Psoas muscle (tissue), 7 donors: ENCODE measurements at regions not wholly inside any gene's neighbourhood (a gene's known extent, or its start where the extent isn't known, plus 50 kb on each side); places are given as distances from the start of the nearest gene placed in this dataset.
"Not testable (repeated sequence)": the region's sequence is repeated elsewhere in the genome, so short reads cannot be mapped to it uniquely, and the experiment has no call there.

Experiments
- ATAC-seq, 4 donors: fragments of 200-7000 bp; cut with Tn5 transposase; one replicate each; pipeline ENCODE4 v1.9.1; 2020; ENCODE audit warnings: moderate library complexity in 3 of 4, mild to moderate bottlenecking in 2 of 4
- DNase-seq, 2 donors: peaks; one replicate each; pipeline ENCODE4 v3.0.0-alpha.2; 2020
- H3K27ac ChIP-seq: fragments of 200-600 bp; one replicate; pipeline ENCODE4 v1.8.0; 2022
- H3K27me3 ChIP-seq, 3 donors: fragments of 200-600 bp in 1 of 3; one replicate each; pipeline versions ENCODE4 v1.6.1 to v1.8.0; 2013 to 2022; ENCODE audit warnings: low read length in 2 of 3, mild to moderate bottlenecking in 2 of 3, moderate library complexity in 1 of 3; ENCODE audit not compliant: insufficient read depth in 3 of 3
- H3K36me3 ChIP-seq, 2 donors: fragments of 200-600 bp in 1 of 2; one replicate each; pipeline versions ENCODE4 v1.6.1 to v1.8.0; 2013 to 2022; ENCODE audit warnings: low read depth in 1 of 2, mild to moderate bottlenecking in 1 of 2, moderate library complexity in 1 of 2; ENCODE audit not compliant: insufficient read depth in 1 of 2
- H3K4me1 ChIP-seq: fragments of 200-600 bp; one replicate; pipeline ENCODE4 v1.8.0; 2022
- H3K4me3 ChIP-seq: fragments of 200-600 bp; one replicate; pipeline ENCODE4 v1.8.0; 2022; ENCODE audit warnings: mild to moderate bottlenecking
- H3K9me3 ChIP-seq: fragments of 200-600 bp; one replicate; pipeline ENCODE4 v1.8.0; 2022
- CTCF ChIP-seq: fragments of 200-600 bp; IDR thresholded peaks from one replicate; pipeline ENCODE4 v1.8.0; 2022; ENCODE audit warnings: antibody characterized with exemption
- WGBS, 3 donors: extraction: QIAGEN DNeasy Blood & Tissue Kit; methylation state at CpG; one replicate each; pipeline versions ENCODE4 v1.1.6 to v1.1.7; 2013; 5-methylcytosine and 5-hydroxymethylcytosine counted together
- intact Hi-C, 2 donors: fragments of 100-400 bp; cut with DNase I; formaldehyde crosslinking; loops; one replicate each; pipeline versions ENCODE4 v1.11.0 to v1.14.2; 2022
- donor health status: healthy with polysubstance abuse.
- donor health status: DM: no; HTN: no; CAD: no; lungs with moderate emphysema.
- donor health status: Bipolar disorder and iron deficiency.
- donor health status: healthy.
- donor health status: DM: yes; HTN: yes; CAD: no.
- donor health status: DM: no; HTN: no; CAD: no.
- donor health status: DM: yes; HTN: yes; CAD: no.

DNA sequence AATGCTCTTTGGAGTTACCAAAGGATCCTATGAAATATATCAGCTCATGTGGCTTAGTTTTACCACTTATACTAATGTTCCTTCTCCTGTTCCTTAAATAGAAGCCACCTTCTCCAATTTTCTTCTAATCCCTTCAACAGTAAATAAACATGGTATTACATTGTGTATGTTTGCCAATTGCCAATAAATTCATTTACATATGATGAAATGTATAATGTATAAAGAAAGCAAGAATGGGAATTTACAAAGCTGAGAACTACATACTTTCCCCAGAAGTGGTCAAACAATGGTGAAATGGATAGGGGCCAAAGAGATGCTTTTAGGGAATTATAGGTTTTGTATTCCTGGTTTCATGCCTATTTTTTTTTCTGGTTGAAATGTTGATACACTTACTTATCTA is 894.2 kb upstream of the CRIM1 start:
- no peaks in the 10 kb centered on the region for H3K27me3 ChIP-seq
- H3K36me3 ChIP-seq = no peaks in the 10 kb centered on the region
- no peaks in the 10 kb centered on the region for H3K9me3 ChIP-seq
- no peaks in the 10 kb centered on the region for H3K4me1 ChIP-seq
- no peak for TF ChIP-seq CTCF
- intact Hi-C loops = no loop called here
- no peak for ATAC-seq
- H3K27ac ChIP-seq = no peak overlapping the region
- no peak overlapping the region for H3K4me3 ChIP-seq
- no peak for DNase-seq

- no peaks in the 10 kb centered on the region for H3K9me3 ChIP-seq
- TF ChIP-seq CTCF = no peak
- H3K27me3 ChIP-seq = no peaks in the 10 kb centered on the region
- H3K27ac ChIP-seq = no peak overlapping the region
- H3K4me3 ChIP-seq = no peak overlapping the region
- ATAC-seq (no peak), DNase-seq (no peak)
- H3K36me3 ChIP-seq = no peaks in the 10 kb centered on the region
- intact Hi-C loops = no loop called here
- WGBS, 3 donors = 73 to 90% (median 85%) methylated on average over 3 of the region's 3 CpGs
- no peaks in the 10 kb centered on the region for H3K4me1 ChIP-seq
Observed at GRCh38 chr2:35454966-35455638, 900.5 kb upstream of the CRIM1 start.

DNA sequence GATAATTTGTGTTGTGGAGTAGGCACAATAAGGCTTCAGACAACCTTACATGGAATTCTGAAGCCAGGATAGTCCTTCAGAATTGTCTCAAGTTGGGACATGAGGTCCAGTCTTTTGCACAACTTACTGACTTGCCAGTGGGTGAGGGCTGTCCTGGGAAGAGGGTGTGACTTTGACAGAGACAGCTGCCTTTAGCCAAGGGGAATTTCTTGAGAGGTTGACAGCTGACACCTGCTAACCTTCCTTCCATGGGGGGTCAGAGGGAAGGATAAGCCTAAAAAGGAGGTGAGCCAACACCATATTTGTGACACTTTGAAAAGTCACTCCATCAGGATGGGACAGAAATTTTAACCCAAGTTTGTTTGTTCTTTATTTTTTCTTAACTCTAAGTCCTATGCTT is 907.8 kb upstream of the CRIM1 start:
- no peaks in the 10 kb centered on the region for H3K27me3 ChIP-seq
- DNase-seq (no peak), ATAC-seq (no peak)
- H3K36me3 ChIP-seq = no peaks in the 10 kb centered on the region
- H3K4me1 ChIP-seq = no peaks in the 10 kb centered on the region
- no peaks in the 10 kb centered on the region for H3K9me3 ChIP-seq
- intact Hi-C loops = no loop called here
- H3K27ac ChIP-seq = no peak overlapping the region
- H3K4me3 ChIP-seq = no peak overlapping the region
- TF ChIP-seq CTCF = no peak

GRCh38 chr2:35447215-35447614 is 908.4 kb upstream of the CRIM1 start:
- no peaks in the 10 kb centered on the region for H3K4me1 ChIP-seq
- no peaks in the 10 kb centered on the region for H3K36me3 ChIP-seq
- intact Hi-C loops = no loop called here
- no peaks in the 10 kb centered on the region for H3K27me3 ChIP-seq
- ATAC-seq (no peak), DNase-seq (no peak)
- no peak overlapping the region for H3K4me3 ChIP-seq
- WGBS, 3 donors = 75 to 78% (median 76%) methylated on average over 5 of the region's 5 CpGs
- no peaks in the 10 kb centered on the region for H3K9me3 ChIP-seq
- no peak overlapping the region for H3K27ac ChIP-seq
- no peak for TF ChIP-seq CTCF

DNA sequence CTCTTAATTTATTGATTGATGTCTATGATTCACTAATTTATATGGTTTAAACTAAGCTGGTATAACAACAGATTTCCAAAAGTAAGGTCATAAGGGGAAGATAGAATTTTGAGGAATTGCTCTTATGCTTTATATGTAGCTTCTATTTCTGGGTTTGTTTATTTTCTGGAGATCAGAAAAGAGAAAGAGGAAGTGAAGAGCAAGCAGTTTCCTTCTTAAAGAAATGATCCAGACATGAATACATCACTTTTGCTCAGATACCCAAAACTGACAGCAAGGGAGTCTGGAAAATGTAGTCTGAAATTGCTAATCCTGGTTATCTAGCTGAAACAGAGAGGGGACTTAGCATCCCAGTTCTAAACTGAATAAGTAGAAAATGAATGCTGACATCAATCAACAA is 912.5 kb upstream of the CRIM1 start:
- intact Hi-C loops = no loop called here
- Histone ChIP-seq H3K36me3 (no peaks in the 10 kb centered on the region), H3K27me3 (no peaks in the 10 kb centered on the region), H3K4me3 (no peak overlapping the region), H3K4me1 (no peaks in the 10 kb centered on the region), H3K9me3 (no peaks in the 10 kb centered on the region), H3K27ac (no peak overlapping the region)
- ATAC-seq (no peak), DNase-seq (no peak)
- TF ChIP-seq CTCF = no peak

GRCh38 chr2:35441575-35441974 is 914.0 kb upstream of the CRIM1 start:
- H3K27ac ChIP-seq, intact Hi-C loops, H3K9me3 ChIP-seq, ATAC-seq, DNase-seq, H3K4me3 ChIP-seq, H3K27me3 ChIP-seq, H3K4me1 ChIP-seq, H3K36me3 ChIP-seq: not testable (repeated sequence)
- 89 to 91% (median 90%) methylated on average over 9 of the region's 9 CpGs for WGBS, 3 donors

- DNase-seq, H3K4me3 ChIP-seq, H3K27ac ChIP-seq, H3K27me3 ChIP-seq, H3K4me1 ChIP-seq, H3K9me3 ChIP-seq, intact Hi-C loops, ATAC-seq, H3K36me3 ChIP-seq: not testable (repeated sequence)
- 86 to 93% (median 92%) methylated on average over 17 of the region's 17 CpGs for WGBS, 3 donors
Observed at GRCh38 chr2:35440308-35440707, 915.3 kb upstream of the CRIM1 start.
